ENCODE measurements at regions not wholly inside any gene's neighbourhood (a gene's known extent, or its start where the extent isn't known, plus 50 kb on each side); places are given as distances from the start of the nearest gene placed in this dataset.

- TF ChIP-seq, protein P1, sequence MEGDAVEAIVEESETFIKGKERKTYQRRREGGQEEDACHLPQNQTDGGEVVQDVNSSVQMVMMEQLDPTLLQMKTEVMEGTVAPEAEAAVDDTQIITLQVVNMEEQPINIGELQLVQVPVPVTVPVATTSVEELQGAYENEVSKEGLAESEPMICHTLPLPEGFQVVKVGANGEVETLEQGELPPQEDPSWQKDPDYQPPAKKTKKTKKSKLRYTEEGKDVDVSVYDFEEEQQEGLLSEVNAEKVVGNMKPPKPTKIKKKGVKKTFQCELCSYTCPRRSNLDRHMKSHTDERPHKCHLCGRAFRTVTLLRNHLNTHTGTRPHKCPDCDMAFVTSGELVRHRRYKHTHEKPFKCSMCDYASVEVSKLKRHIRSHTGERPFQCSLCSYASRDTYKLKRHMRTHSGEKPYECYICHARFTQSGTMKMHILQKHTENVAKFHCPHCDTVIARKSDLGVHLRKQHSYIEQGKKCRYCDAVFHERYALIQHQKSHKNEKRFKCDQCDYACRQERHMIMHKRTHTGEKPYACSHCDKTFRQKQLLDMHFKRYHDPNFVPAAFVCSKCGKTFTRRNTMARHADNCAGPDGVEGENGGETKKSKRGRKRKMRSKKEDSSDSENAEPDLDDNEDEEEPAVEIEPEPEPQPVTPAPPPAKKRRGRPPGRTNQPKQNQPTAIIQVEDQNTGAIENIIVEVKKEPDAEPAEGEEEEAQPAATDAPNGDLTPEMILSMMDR (IDR thresholded peaks at IDR 0.05) = no peak
- TF ChIP-seq POLR2AphosphoS5 (IDR thresholded peaks at IDR 0.05) (no peak), EP300 (IDR thresholded peaks at IDR 0.05; ENCODE audit: low read depth) (no peak)
Measured at GRCh38 chr3:75913800-75914350, 128.5 kb upstream of the ZNF717 start.

Data from transverse colon (tissue), 4 donors.